ENCODE measurements at regions not wholly inside any gene's neighbourhood (a gene's known extent, or its start where the extent isn't known, plus 50 kb on each side); places are given as distances from the start of the nearest gene placed in this dataset.

- intact Hi-C loops (cut with micrococcal nuclease; ENCODE audit: unreplicated experiment): loop anchor here (5.0 kb wide), 1 partner anchor 435 kb away; no protein-coding TSS in a partner anchor
- H3K36me3 ChIP-seq (ENCODE audit: control insufficient read depth, insufficient read depth, low read length): no peaks in the 10 kb centered on the region
- Mint-ChIP-seq H3K4me1 (ENCODE audit: low read depth, unreplicated experiment) (no peaks in the 10 kb centered on the region), H3K27ac (ENCODE audit: unreplicated experiment) (no peak overlapping the region), H3K4me3 (ENCODE audit: unreplicated experiment) (no peak overlapping the region), H3K9me3 (ENCODE audit: unreplicated experiment) (no peaks in the 10 kb centered on the region), H3K36me3 (ENCODE audit: insufficient read depth, unreplicated experiment) (no peaks in the 10 kb centered on the region), H3K27me3 (ENCODE audit: insufficient read depth, unreplicated experiment) (no peaks in the 10 kb centered on the region)
- no peaks in the 10 kb centered on the region for H3K9me3 ChIP-seq
- H3K4me1 ChIP-seq: no peaks in the 10 kb centered on the region
- no peak for DNase-seq
- no peak overlapping the region for H3K4me3 ChIP-seq (ENCODE audit: low read depth, low read length)
- TF ChIP-seq, protein P1, sequence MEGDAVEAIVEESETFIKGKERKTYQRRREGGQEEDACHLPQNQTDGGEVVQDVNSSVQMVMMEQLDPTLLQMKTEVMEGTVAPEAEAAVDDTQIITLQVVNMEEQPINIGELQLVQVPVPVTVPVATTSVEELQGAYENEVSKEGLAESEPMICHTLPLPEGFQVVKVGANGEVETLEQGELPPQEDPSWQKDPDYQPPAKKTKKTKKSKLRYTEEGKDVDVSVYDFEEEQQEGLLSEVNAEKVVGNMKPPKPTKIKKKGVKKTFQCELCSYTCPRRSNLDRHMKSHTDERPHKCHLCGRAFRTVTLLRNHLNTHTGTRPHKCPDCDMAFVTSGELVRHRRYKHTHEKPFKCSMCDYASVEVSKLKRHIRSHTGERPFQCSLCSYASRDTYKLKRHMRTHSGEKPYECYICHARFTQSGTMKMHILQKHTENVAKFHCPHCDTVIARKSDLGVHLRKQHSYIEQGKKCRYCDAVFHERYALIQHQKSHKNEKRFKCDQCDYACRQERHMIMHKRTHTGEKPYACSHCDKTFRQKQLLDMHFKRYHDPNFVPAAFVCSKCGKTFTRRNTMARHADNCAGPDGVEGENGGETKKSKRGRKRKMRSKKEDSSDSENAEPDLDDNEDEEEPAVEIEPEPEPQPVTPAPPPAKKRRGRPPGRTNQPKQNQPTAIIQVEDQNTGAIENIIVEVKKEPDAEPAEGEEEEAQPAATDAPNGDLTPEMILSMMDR (IDR thresholded peaks at IDR 0.05; ENCODE audit: insufficient read depth in 1 of 2, low read depth in 1 of 2, low read length in 1 of 2, severe bottlenecking in 1 of 2, unreplicated experiment in 1 of 2): no peak
- CTCF ChIA-PET: no interaction called here
- no peaks in the 10 kb centered on the region for H3K27me3 ChIP-seq (replicated peaks; ENCODE audit: control insufficient read depth, insufficient read depth, low read length)
- POLR2A ChIA-PET: no interaction called here
- no TSS peak for BruUV-seq (replicated peaks)
Measured at GRCh38 chr2:142602418-142602989, 275.0 kb upstream of the KYNU start.

DNA sequence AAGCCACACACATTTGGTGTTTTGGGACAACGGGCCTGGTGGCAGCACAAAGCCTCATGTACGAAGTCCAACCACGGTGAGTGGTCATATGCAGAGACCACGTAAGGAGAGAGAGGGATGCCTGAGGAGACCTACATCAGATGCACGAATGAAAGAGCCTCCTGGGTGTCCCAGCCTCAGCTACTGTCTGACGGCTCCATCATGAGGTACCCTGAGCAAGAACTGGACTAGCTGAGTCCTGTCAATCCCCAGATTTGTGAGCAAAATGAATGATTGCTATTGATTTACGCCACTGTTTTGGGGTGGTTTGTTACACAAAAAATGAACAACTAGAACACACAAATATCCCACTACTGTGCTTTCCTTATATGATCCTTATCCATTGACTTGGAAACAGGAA is 275.7 kb upstream of the KYNU start:
- DNase-seq: no peak
- TF ChIP-seq, protein P1 (IDR thresholded peaks at IDR 0.05; ENCODE audit: insufficient read depth in 1 of 2, low read depth in 1 of 2, low read length in 1 of 2, severe bottlenecking in 1 of 2, unreplicated experiment in 1 of 2): no peak
- Mint-ChIP-seq H3K36me3 (ENCODE audit: insufficient read depth, unreplicated experiment) (no peaks in the 10 kb centered on the region), H3K9me3 (ENCODE audit: unreplicated experiment) (no peaks in the 10 kb centered on the region), H3K4me3 (ENCODE audit: unreplicated experiment) (no peak overlapping the region), H3K27ac (ENCODE audit: unreplicated experiment) (no peak overlapping the region), H3K4me1 (ENCODE audit: low read depth, unreplicated experiment) (no peaks in the 10 kb centered on the region), H3K27me3 (ENCODE audit: insufficient read depth, unreplicated experiment) (no peaks in the 10 kb centered on the region)
- no peaks in the 10 kb centered on the region for H3K27me3 ChIP-seq (replicated peaks; ENCODE audit: control insufficient read depth, insufficient read depth, low read length)
- POLR2A ChIA-PET: no interaction called here
- H3K4me3 ChIP-seq (ENCODE audit: low read depth, low read length): no peak overlapping the region
- BruUV-seq (replicated peaks): no TSS peak
- H3K4me1 ChIP-seq: no peaks in the 10 kb centered on the region
- H3K9me3 ChIP-seq: no peaks in the 10 kb centered on the region
- intact Hi-C loops (cut with micrococcal nuclease; ENCODE audit: unreplicated experiment): loop anchor here (5.0 kb wide), 1 partner anchor 434 kb away; no protein-coding TSS in a partner anchor
- no peaks in the 10 kb centered on the region for H3K36me3 ChIP-seq (ENCODE audit: control insufficient read depth, insufficient read depth, low read length)
- CTCF ChIA-PET: no interaction called here

DNA sequence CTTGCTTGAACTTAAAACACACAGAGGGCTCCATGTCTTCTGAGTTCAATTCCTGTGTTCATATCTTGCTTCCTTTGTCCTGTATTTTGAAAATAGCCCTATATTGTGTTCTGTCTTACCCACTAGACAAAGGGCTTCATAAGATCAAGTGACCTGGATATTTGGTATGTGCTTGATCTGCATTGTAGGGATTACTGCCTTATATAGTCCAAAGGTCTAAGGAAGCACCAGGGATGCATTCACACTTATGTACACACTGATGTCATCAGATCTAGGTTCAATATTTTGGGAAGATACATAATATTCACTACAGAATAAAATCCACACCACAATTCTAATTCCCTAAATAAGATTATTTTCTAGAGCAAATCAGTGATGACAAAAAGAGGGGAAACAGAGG is 278.0 kb upstream of the KYNU start:
- Mint-ChIP-seq H3K27me3 (ENCODE audit: insufficient read depth, unreplicated experiment) (no peaks in the 10 kb centered on the region), H3K27ac (ENCODE audit: unreplicated experiment) (no peak overlapping the region), H3K4me1 (ENCODE audit: low read depth, unreplicated experiment) (no peaks in the 10 kb centered on the region), H3K4me3 (ENCODE audit: unreplicated experiment) (no peak overlapping the region), H3K36me3 (ENCODE audit: insufficient read depth, unreplicated experiment) (no peaks in the 10 kb centered on the region), H3K9me3 (ENCODE audit: unreplicated experiment) (no peaks in the 10 kb centered on the region)
- no peaks in the 10 kb centered on the region for H3K9me3 ChIP-seq
- DNase-seq: no peak
- ChIA-PET POLR2A (no interaction called here), CTCF (no interaction called here)
- TF ChIP-seq, protein P1 (IDR thresholded peaks at IDR 0.05; ENCODE audit: insufficient read depth in 1 of 2, low read depth in 1 of 2, low read length in 1 of 2, severe bottlenecking in 1 of 2, unreplicated experiment in 1 of 2): no peak
- H3K4me1 ChIP-seq: no peaks in the 10 kb centered on the region
- H3K4me3 ChIP-seq (ENCODE audit: low read depth, low read length): no peak overlapping the region
- BruUV-seq (replicated peaks): no TSS peak
- intact Hi-C loops (cut with micrococcal nuclease; ENCODE audit: unreplicated experiment): no loop called here
- H3K36me3 ChIP-seq (ENCODE audit: control insufficient read depth, insufficient read depth, low read length): no peaks in the 10 kb centered on the region
- H3K27me3 ChIP-seq (replicated peaks; ENCODE audit: control insufficient read depth, insufficient read depth, low read length): no peaks in the 10 kb centered on the region

Measured in Caco-2 (cell line).